HG03066 (cell line): ENCODE measurements at regions not wholly inside any gene's neighbourhood (a gene's known extent, or its start where the extent isn't known, plus 50 kb on each side); places are given as distances from the start of the nearest gene placed in this dataset.

Source experiments
- ATAC-seq: cut with Tn5 transposase; IDR thresholded peaks from one replicate; pipeline ENCODE4 v1.9.1; 2021; ENCODE audit warnings: low read depth; ENCODE audit not compliant: unreplicated experiment

GRCh38 chr21:32881458-32881857 is 109.9 kb upstream of the PAXBP1 start:
- ATAC-seq = no peak

GRCh38 chr21:32884062-32884461 is 112.5 kb upstream of the PAXBP1 start:
- ATAC-seq = no peak

DNA sequence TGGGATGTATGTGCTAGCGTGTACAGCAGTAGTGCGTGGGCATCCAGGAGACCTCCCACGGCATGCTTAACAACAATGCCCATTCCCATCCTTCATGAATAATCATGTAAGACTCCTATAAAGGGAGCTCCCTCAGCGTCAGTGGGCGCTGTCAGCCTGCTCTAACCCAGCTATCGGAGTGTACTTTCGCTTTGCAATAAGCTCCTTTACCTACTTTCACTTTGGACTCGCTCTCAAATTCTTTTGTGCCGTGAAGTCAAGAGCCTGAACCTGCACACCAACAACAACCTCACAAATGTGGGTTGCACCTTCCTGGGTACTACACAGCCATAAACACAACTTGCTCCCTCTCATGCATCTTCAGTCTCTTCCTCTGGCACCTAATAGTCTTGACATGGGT is 114.8 kb upstream of the PAXBP1 start:
- no peak for ATAC-seq

DNA sequence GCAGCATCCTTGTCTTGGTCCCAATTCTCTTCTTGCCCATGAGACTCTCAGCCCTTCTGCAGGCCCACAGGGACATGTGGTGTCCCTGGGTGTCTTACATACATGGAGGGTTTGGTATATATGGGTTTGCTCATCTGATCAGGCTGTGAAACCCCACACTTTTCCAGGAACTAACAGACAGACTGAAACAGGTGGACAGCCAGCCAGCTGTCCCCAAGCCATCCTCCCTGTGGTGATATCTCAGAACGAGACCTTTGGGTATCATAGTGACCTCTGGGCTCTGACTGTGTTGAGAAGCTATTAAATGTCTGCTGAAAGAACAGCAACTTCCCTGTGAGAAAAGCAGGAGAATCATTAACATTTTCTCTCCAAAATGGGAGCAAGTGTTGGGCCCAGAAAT is 115.5 kb upstream of the PAXBP1 start:
- ATAC-seq = no peak

- ATAC-seq = no peak
Measured at GRCh38 chr21:32888971-32889370, 117.4 kb upstream of the PAXBP1 start.

- no peak for ATAC-seq
Measured at GRCh38 chr21:32889596-32889995, 118.0 kb upstream of the PAXBP1 start.

- no peak for ATAC-seq
Measured at GRCh38 chr21:32894321-32894720, 122.8 kb upstream of the PAXBP1 start.

DNA sequence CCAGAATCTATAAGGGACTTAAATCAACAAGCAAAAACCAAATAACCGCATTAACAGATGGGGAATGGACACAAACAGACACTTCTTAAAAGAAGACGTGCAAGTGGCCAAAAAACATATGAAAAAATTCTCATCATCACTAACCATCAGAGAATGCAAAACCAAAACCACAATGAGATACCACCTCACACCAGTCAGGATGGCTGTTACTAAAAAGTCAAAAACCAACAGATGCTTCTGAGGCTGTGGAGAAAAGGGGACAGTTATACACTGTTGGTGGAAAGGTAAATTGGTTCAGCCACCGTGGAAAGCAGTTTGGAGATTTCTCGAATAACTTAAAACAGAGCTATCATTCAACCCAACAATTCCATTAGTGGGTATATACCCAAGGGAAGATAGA is 124.9 kb upstream of the OLIG2 start:
- no peak for ATAC-seq

DNA sequence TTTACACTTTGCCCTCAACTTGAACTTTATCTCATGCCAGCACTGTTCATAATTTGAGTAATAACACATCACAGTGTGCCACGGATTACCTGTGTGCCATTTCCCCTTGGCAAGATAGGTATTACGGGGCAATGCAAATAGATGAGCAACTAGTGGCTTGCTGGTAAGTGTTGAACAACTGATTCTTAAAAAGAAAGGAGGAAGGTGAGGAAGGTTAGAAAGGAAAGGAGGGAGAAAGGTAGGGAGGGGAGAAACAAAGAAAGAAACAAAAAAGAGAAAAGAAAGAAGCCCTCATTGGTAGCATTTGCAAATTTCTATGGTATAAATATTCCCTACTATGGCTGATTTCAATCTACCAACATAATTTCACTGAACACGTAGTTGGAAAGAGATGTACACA is 118.2 kb upstream of the OLIG2 start:
- ATAC-seq = no peak

- ATAC-seq = no peak
Measured at GRCh38 chr21:32908534-32908933, 117.2 kb upstream of the OLIG2 start.

GRCh38 chr21:32909393-32909792 is 116.3 kb upstream of the OLIG2 start:
- no peak for ATAC-seq

DNA sequence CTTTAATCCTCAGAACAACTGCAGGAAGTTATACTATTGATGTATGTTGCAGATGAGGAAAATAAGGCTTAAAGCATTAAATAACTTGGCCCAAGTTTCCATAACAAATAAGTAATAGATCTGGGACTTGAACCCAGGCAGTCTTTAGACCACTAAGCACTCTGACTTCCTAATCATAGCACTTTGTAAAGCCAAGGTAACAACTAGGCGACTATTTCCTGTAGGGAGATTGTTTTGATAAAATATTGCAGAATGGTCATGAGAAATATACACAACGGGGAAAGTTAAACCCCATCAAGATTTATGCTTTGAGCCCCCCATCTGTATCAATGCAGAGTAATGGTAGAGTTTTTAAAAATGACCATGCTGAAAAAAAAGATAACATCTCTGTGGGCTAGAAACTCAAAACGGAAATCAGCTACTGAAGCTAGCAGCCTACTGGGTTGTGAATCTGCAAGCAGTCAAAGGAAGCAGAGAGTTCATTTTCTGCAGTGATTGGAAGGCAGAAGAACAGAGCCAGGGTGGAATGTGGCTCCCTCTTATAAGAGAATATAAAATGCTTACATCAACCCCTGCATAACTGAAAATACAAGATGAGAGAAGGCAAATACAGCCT is 111.2 kb upstream of the OLIG2 start:
- ATAC-seq = no peak

DNA sequence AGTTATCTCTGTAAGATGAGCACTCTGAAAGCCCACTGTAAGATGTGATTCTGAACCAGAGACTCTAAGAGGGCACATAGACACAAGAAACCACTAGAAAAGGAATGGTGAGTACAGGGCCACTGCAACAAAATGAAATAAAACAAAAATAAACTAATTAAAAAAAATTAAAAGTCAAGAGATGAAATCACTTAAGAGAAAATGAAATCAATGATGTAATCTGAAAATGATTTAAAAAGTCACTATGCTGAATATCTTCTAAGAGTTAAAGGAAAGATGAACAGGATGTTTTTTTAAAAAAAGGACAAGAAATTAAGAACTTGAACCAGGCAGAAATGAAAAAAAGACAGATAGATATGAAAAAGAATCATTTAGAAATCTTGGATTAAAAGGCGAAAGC is 110.6 kb upstream of the OLIG2 start:
- ATAC-seq = no peak

DNA sequence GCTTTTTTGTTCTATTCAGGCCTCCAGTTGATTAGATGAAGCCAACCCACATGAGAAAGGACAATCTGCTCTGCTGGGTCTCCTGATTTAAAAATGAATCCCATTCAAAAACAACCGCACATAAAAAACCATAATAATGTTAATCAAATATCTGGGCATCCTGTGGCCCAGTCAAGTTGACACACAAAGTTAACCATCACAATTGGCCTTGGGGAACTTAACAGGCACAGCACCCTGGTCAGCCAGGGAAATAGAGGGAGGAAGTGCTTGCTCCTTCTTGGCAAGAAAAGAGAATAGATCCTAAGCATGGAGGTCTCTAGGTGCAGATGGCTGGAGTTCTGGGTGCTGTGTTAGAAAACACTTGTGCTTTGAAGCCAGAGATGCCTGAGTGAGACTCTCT is 109.6 kb upstream of the OLIG2 start:
- no peak for ATAC-seq

DNA sequence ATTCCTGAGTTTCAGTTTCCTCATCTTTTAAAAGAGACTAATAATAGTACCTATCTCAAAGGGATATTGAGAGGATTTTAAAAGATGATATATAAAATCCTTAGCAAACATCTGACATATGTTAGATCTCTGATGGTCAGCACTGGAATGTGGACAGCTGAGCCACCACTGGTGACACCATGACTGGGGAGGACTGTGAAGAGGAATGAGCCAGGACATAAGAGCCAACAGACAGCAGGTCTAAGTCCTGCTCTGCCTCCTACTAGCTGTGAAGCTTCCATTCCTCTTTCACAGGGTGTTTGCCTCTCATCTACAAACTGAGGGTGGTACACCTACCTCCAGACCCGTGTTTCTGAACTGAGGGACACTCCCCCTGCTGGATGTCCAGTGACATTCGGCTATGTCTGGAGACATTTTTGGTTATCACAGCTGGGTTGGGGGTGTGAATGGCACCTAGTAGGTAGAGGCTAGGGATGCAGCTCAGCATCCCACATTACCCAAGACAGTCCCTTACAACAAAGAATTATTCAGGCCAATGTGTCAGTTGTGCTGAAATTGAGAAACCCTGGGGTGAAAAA is 109.1 kb upstream of the OLIG2 start:
- no peak for ATAC-seq

DNA sequence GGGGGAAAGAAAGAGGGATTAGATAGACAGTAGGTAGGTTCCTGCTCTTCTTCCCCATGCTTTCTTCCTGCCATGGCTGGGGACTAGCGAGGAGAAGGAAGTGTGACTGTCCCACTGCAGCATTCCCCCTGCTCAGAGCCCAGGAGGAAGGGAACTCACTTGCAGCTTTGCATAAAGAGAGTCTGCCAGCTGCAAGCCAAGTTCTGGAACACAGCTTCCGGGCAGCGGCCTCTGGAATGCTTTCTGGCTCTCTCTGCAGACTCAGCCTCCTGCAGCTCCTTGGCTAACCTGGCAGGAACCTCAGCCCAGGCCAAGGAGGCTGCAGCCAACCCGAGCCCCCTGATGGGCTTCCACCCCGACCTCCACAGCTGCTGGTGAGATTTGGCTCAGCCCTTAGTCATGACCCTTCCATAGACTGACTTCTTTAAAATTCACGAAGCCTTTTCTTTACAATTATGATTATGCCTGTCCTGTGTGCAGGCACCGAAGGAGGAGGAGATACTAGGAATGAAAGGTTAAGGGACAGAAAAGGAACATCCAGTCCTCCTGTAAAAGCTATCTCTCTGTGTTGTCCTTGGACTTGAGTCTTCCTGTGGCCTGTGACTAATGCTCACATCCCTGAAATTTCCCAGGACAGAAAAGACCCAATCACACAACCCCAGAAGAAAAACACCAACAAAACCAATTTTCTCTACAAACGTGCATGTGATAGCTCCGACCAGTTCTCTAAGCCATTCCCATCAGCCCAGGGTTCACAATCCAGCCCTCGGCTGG is 108.2 kb upstream of the OLIG2 start:
- no peak for ATAC-seq

- no peak for ATAC-seq
Measured at GRCh38 chr21:32918478-32919120, 107.1 kb upstream of the OLIG2 start.

- no peak for ATAC-seq
Measured at GRCh38 chr21:32920474-32920873, 105.3 kb upstream of the OLIG2 start.

- no peak for ATAC-seq
Measured at GRCh38 chr21:32921632-32922230, 104.0 kb upstream of the OLIG2 start.

DNA sequence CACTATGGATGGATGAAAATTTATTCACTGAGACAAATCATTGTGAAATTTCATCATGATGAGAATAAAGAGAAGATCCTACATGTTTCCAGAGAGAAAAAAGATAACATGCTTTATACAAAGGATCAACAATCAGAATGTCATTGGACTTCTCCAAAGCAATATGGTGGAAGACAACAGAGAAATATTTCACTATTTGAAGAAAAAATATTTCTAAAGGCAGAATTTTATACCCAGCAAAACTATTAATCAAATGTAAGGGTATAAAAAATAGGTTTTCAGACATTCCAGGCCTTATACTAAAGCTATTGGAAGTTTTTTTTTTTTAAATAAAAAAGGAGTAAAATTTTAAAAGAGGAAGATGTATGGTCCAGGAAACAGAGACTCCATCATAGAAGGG is 100.6 kb upstream of the OLIG2 start:
- ATAC-seq = no peak

DNA sequence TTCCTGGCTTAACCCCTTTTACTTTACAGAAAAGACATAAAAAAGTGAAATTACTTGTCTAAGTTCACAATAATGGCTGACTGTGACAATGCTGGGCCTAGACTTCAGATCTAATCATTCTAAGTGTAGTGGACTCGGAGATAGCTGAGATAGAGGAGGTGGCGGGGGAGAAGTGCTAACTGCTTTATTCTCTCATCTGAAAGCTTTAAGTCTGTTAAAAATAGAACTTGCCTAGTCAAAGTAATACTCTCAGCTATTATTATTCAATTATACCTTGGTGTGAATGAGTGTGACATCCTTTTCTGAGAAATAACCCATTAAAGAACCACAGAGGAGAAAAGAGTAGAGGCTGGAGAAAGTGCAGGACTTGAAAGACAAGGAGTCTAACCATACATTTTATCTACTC is 96.1 kb upstream of the OLIG2 start:
- ATAC-seq = peak; percentile 58
